Keratinocyte (primary cell): ENCODE measurements at regions not wholly inside any gene's neighbourhood (a gene's known extent, or its start where the extent isn't known, plus 50 kb on each side); places are given as distances from the start of the nearest gene placed in this dataset.

Experiments
- DNase-seq: peaks from one replicate; pipeline ENCODE4 v3.0.0-alpha.2; 2011; ENCODE audit warnings: low read depth, missing footprints, low spot score
- FAIRE-seq: peaks from 2 replicates; lab custom pipeline; 2011; peaks lifted over from hg19 to GRCh38; lab: Jason Lieb, UNC
- H2AFZ ChIP-seq: 2 replicates; pipeline ENCODE4 v1.6.0; 2012; ENCODE audit warnings: low read length, control low read depth, inconsistent platforms; ENCODE audit not compliant: control insufficient read depth
- H3K27ac ChIP-seq: 2 replicates; pipeline ENCODE4 v1.5.1; 2011; ENCODE audit warnings: low read length; ENCODE audit not compliant: control insufficient read depth, insufficient read depth
- H3K27me3 ChIP-seq: 3 replicates; pipeline ENCODE4 v1.6.0; 2011; ENCODE audit warnings: low read length; ENCODE audit not compliant: control insufficient read depth, insufficient read depth; ENCODE audit errors: extremely low read depth
- H3K36me3 ChIP-seq, 2 experiments: 2 replicates in 1 of 2; 3 replicates in 1 of 2; pipeline ENCODE4 v1.5.1; 2011; ENCODE audit warnings: low read length in 2 of 2, mild to moderate bottlenecking in 1 of 2; ENCODE audit not compliant: control insufficient read depth in 2 of 2, insufficient read depth in 2 of 2; ENCODE audit errors: extremely low read depth in 1 of 2
- H3K4me1 ChIP-seq: 3 replicates; pipeline ENCODE4 v1.5.1; 2011; ENCODE audit warnings: low read length; ENCODE audit not compliant: control insufficient read depth, insufficient read depth; ENCODE audit errors: extremely low read depth
- H3K4me2 ChIP-seq: 3 replicates; pipeline ENCODE4 v1.6.0; 2011; ENCODE audit warnings: low read depth, low read length; ENCODE audit not compliant: control insufficient read depth, insufficient read depth; ENCODE audit errors: extremely low read depth
- H3K4me3 ChIP-seq, 3 experiments: fragments of 200-600 bp in 1 of 3; sonication (generic) in 1 of 3; 2 replicates in 2 of 3; 3 replicates in 1 of 3; pipeline ENCODE4 v1.5.1; 2011 to 2016; ENCODE audit warnings: low read length in 3 of 3, mild to moderate bottlenecking in 3 of 3, control low read depth in 2 of 3, inconsistent platforms in 1 of 3, low read depth in 1 of 3, mixed read lengths in 1 of 3, mixed run types in 1 of 3, moderate library complexity in 1 of 3; ENCODE audit not compliant: control insufficient read depth in 2 of 3, insufficient read depth in 2 of 3; ENCODE audit errors: extremely low read depth in 1 of 3
- H3K79me2 ChIP-seq: 2 replicates; pipeline ENCODE4 v1.6.0; 2012; ENCODE audit warnings: low read length; ENCODE audit not compliant: control insufficient read depth, insufficient read depth
- H3K9ac ChIP-seq: 3 replicates; pipeline ENCODE4 v1.6.0; 2011; ENCODE audit warnings: low read length; ENCODE audit not compliant: control insufficient read depth, insufficient read depth; ENCODE audit errors: extremely low read depth
- H3K9me1 ChIP-seq: 3 replicates; pipeline ENCODE4 v1.6.0; 2011; ENCODE audit warnings: low read length; ENCODE audit not compliant: control insufficient read depth, insufficient read depth; ENCODE audit errors: extremely low read depth
- H3K9me3 ChIP-seq: 2 replicates; pipeline ENCODE4 v1.5.1; 2012; ENCODE audit warnings: low read depth, low read length; ENCODE audit not compliant: control insufficient read depth
- H4K20me1 ChIP-seq: 3 replicates; pipeline ENCODE4 v1.6.0; 2011; ENCODE audit warnings: low read length; ENCODE audit not compliant: control insufficient read depth, insufficient read depth; ENCODE audit errors: extremely low read depth
- EZH2 ChIP-seq: IDR thresholded peaks from one replicate; pipeline ENCODE4 v1.6.1; 2012; ENCODE audit warnings: inconsistent platforms, mild to moderate bottlenecking, low read length, moderate library complexity
- dilution Hi-C: fragments of 300-500 bp; cut with MboI; formaldehyde crosslinking; loops from one replicate; pipeline ENCODE4 v1.7.0; 2020; ENCODE audit warnings: low sequenced_read_pairs; ENCODE audit not compliant: extremely low pct_ligation_motif_present
- TF ChIP-seq, protein P1 (sequence below), 3 experiments: IDR thresholded peaks in 1 of 3; conservative IDR thresholded peaks in 1 of 3; optimal IDR thresholded peaks in 1 of 3; 2 replicates in 2 of 3; 3 replicates in 1 of 3; pipeline versions ENCODE3 to v1.5.1; 2011; ENCODE audit warnings: low read length in 3 of 3, mild to moderate bottlenecking in 3 of 3, moderate library complexity in 2 of 3, control low read depth in 1 of 3, inconsistent platforms in 1 of 3; ENCODE audit not compliant: insufficient read depth in 2 of 3; ENCODE audit errors: extremely low read depth in 1 of 3

DNA sequence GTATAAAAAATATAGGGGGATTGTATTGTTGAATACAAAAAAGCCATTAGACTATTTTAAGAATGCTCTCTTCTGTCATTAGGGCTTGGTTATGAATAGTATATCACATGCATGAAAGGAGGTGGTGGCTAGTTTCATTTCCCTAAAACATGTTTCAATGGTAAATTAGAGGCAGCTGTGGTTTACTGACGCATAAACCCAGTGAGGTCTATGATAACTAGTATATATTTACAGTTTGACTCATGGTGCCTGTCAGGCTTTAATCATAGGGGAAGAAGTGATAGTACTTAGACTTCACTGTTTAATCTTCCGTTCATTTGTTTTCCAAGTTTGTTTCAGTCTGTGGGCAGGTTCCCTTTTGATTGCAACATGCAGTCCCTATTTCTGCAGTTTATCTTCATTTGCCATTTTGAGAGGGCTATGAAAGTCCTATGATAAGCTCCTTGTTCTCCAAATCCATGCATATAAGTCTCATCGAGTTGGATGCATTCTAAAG is 55.1 kb upstream of the MAP4K3 start:
- dilution Hi-C loops: no loop called here
- no peaks in the 10 kb centered on the region for H3K79me2 ChIP-seq
- TF ChIP-seq, protein P1, sequence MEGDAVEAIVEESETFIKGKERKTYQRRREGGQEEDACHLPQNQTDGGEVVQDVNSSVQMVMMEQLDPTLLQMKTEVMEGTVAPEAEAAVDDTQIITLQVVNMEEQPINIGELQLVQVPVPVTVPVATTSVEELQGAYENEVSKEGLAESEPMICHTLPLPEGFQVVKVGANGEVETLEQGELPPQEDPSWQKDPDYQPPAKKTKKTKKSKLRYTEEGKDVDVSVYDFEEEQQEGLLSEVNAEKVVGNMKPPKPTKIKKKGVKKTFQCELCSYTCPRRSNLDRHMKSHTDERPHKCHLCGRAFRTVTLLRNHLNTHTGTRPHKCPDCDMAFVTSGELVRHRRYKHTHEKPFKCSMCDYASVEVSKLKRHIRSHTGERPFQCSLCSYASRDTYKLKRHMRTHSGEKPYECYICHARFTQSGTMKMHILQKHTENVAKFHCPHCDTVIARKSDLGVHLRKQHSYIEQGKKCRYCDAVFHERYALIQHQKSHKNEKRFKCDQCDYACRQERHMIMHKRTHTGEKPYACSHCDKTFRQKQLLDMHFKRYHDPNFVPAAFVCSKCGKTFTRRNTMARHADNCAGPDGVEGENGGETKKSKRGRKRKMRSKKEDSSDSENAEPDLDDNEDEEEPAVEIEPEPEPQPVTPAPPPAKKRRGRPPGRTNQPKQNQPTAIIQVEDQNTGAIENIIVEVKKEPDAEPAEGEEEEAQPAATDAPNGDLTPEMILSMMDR (optimal IDR thresholded peaks at IDR 0.05 in 1 of 3, IDR thresholded peaks at IDR 0.05 in 1 of 3, conservative IDR thresholded peaks at IDR 0.05 in 1 of 3; ENCODE audit: extremely low read depth in 1 of 3, insufficient read depth in 2 of 3, low read length in 3 of 3): no peak
- TF ChIP-seq EZH2: no peak
- H3K9me3 ChIP-seq: no peaks in the 10 kb centered on the region
- peak; percentile 60 for FAIRE-seq
- no peak overlapping the region for H2AFZ ChIP-seq
- no peaks in the 10 kb centered on the region for H3K36me3 ChIP-seq
- H3K27me3 ChIP-seq: no peaks in the 10 kb centered on the region
- H3K9me1 ChIP-seq: no peaks in the 10 kb centered on the region
- H3K4me2 ChIP-seq: peak overlapping the region; percentile 47
- H3K9ac ChIP-seq: peak overlapping the region; percentile 8
- H3K4me1 ChIP-seq: peaks cover 14% of the 10 kb centered on the region
- H3K27ac ChIP-seq: peak overlapping the region; percentile 28
- peak; percentile 30 for DNase-seq
- no peaks in the 10 kb centered on the region for H4K20me1 ChIP-seq
- no peak overlapping the region for H3K4me3 ChIP-seq

DNA sequence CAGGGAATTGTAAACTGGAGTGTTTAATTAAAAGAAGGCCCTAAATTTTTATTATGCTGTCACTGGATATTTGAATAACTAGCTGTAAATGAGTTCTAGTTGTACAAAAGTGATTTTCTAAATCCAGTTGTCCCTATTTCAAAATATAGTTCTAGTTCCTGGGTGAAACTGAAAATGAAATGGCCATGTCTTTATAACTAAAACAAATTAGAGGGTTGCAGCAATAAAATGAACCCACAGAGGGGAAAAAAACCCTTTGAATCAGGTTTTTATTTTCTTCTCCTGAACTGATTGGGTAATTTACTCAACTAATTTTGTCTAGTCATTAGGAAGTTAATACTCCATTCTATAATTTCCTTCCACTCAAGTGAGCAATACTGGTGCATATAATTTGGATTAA is 55.6 kb upstream of the MAP4K3 start:
- no peak for DNase-seq
- no peaks in the 10 kb centered on the region for H3K79me2 ChIP-seq
- TF ChIP-seq EZH2: no peak
- TF ChIP-seq, protein P1 (optimal IDR thresholded peaks at IDR 0.05 in 1 of 3, IDR thresholded peaks at IDR 0.05 in 1 of 3, conservative IDR thresholded peaks at IDR 0.05 in 1 of 3; ENCODE audit: extremely low read depth in 1 of 3, insufficient read depth in 2 of 3, low read length in 3 of 3): no peak
- H3K27me3 ChIP-seq: no peaks in the 10 kb centered on the region
- dilution Hi-C loops: no loop called here
- no peaks in the 10 kb centered on the region for H4K20me1 ChIP-seq
- no peak for FAIRE-seq
- peak overlapping the region; percentile 47 for H3K4me2 ChIP-seq
- no peaks in the 10 kb centered on the region for H3K36me3 ChIP-seq
- peak overlapping the region; percentile 8 for H3K9ac ChIP-seq
- H3K4me3 ChIP-seq: no peak overlapping the region
- peaks cover 14% of the 10 kb centered on the region for H3K4me1 ChIP-seq
- peak overlapping the region; percentile 18 for H3K27ac ChIP-seq
- H3K9me1 ChIP-seq: no peaks in the 10 kb centered on the region
- no peak overlapping the region for H2AFZ ChIP-seq
- no peaks in the 10 kb centered on the region for H3K9me3 ChIP-seq
